ENCODE measurements at regions not wholly inside any gene's neighbourhood (a gene's known extent, or its start where the extent isn't known, plus 50 kb on each side); places are given as distances from the start of the nearest gene placed in this dataset.

DNA sequence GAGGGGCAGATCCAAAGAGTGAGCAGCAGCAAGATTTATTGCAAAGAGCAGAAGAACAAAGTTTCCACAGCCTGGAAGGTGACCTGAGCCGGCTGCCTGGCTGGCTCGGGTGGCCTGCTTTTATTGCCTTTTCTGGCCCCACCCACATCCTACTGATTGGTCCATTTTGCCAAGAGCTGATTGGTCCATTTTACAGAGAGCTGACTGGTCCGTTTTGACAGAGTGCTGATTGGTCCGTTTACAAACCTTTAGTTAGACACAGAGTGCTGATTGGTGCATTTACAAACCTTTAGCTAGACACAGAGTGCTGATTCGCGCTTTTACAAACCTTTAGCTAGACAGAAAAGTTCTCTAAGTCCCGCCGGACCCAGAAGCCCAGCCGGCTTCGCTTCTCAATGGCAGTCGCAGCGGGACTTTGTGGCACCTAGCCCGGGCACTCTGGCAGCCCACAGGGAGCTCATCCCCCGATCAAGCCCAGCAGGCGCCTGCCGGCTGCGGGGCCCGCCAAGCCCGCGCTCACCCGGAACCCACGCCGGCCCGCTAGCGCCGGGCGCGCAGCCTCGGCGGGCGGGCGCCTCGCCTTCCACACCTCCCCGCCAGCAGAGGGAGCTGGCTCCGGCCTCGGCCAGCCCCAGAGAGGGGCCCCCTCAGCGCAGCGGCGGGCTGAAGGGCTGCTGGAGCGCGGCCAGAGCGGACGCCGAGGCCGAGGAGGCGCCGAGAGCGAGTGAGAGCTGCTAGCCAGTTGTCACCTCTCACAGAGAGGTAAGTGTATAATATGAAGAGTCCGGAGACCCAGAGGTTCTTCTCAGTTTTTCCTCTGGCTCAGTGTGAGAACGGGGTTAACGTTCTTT is 339.2 kb downstream of the CHL1 start:
- TF ChIP-seq, protein P1, sequence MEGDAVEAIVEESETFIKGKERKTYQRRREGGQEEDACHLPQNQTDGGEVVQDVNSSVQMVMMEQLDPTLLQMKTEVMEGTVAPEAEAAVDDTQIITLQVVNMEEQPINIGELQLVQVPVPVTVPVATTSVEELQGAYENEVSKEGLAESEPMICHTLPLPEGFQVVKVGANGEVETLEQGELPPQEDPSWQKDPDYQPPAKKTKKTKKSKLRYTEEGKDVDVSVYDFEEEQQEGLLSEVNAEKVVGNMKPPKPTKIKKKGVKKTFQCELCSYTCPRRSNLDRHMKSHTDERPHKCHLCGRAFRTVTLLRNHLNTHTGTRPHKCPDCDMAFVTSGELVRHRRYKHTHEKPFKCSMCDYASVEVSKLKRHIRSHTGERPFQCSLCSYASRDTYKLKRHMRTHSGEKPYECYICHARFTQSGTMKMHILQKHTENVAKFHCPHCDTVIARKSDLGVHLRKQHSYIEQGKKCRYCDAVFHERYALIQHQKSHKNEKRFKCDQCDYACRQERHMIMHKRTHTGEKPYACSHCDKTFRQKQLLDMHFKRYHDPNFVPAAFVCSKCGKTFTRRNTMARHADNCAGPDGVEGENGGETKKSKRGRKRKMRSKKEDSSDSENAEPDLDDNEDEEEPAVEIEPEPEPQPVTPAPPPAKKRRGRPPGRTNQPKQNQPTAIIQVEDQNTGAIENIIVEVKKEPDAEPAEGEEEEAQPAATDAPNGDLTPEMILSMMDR (conservative IDR thresholded peaks at IDR 0.05; ENCODE audit: low read depth in 2 of 2) = peak; percentile 56 to 74
- no peak for TF ChIP-seq EZH2 (IDR thresholded peaks at IDR 0.05; ENCODE audit: low read depth, unreplicated experiment)

Data from GM23338 (cell line).